Adrenal gland (tissue), 5 donors: ENCODE measurements at regions not wholly inside any gene's neighbourhood (a gene's known extent, or its start where the extent isn't known, plus 50 kb on each side); places are given as distances from the start of the nearest gene placed in this dataset.

Source experiments
- POLR2A ChIP-seq, 2 donors: fragments of 450-650 bp; IDR thresholded peaks; one replicate each; pipeline ENCODE4 v1.6.1; 2017; ENCODE audit warnings: antibody characterized with exemption in 2 of 2, mild to moderate bottlenecking in 2 of 2, moderate library complexity in 1 of 2
- TF ChIP-seq, protein P1 (sequence below), 6 experiments: fragments of 450-650 bp in 4 of 6; fragments of 200-600 bp in 2 of 6; sonication (generic) in 1 of 6; IDR thresholded peaks; 1 replicate in 5 of 6; 2 replicates in 1 of 6; pipeline versions ENCODE4 v1.5.1 to v1.8.0; 2016 to 2021; ENCODE audit warnings: antibody characterized with exemption in 6 of 6, mild to moderate bottlenecking in 2 of 6, moderate library complexity in 1 of 6
- donor health status: DM: no; HTN: no; CAD: no.

DNA sequence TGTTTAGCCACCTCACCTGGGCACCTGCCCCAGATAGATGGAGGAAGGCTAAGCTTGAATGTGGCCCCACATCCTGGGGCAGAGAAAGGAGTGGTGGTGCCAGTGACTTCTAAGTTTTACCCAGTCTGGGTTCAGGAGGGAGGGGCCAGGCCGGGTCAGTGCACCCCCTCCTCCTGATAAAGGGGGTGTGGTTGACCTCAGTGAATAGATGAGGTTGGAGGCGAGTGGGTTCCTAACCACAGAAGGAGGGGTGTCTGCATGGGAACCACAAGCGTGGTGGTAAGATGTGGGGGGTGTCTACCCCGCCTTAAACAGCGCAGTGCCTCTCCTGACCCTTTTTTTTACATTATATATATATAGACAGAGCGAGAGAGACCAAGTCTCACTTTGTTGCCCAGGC, 105.3 kb upstream of the KCTD7 start:
- TF ChIP-seq POLR2A (IDR thresholded peaks at IDR 0.05): no peak
- TF ChIP-seq, protein P1, sequence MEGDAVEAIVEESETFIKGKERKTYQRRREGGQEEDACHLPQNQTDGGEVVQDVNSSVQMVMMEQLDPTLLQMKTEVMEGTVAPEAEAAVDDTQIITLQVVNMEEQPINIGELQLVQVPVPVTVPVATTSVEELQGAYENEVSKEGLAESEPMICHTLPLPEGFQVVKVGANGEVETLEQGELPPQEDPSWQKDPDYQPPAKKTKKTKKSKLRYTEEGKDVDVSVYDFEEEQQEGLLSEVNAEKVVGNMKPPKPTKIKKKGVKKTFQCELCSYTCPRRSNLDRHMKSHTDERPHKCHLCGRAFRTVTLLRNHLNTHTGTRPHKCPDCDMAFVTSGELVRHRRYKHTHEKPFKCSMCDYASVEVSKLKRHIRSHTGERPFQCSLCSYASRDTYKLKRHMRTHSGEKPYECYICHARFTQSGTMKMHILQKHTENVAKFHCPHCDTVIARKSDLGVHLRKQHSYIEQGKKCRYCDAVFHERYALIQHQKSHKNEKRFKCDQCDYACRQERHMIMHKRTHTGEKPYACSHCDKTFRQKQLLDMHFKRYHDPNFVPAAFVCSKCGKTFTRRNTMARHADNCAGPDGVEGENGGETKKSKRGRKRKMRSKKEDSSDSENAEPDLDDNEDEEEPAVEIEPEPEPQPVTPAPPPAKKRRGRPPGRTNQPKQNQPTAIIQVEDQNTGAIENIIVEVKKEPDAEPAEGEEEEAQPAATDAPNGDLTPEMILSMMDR (IDR thresholded peaks at IDR 0.05): no peak
